ENCODE measurements at regions not wholly inside any gene's neighbourhood (a gene's known extent, or its start where the extent isn't known, plus 50 kb on each side); places are given as distances from the start of the nearest gene placed in this dataset.
"Not testable (repeated sequence)": the region's sequence is repeated elsewhere in the genome, so short reads cannot be mapped to it uniquely, and the experiment has no call there.

GRCh38 chr1:95627244-95627643 lies 393.2 kb downstream of the RWDD3 start:
- DNase-seq = peak; percentile 1

GRCh38 chr1:95631695-95632094 lies 397.7 kb downstream of the RWDD3 start:
- DNase-seq = no peak

GRCh38 chr1:95635811-95636210 lies 401.8 kb downstream of the RWDD3 start:
- DNase-seq = no peak

- DNase-seq = no peak
Measured at GRCh38 chr1:95636897-95637296, 402.9 kb downstream of the RWDD3 start.

- DNase-seq = no peak
Measured at GRCh38 chr1:95640746-95641145, 406.7 kb downstream of the RWDD3 start.

- DNase-seq = no peak
Measured at GRCh38 chr1:95641386-95641785, 407.4 kb downstream of the RWDD3 start.

GRCh38 chr1:95642035-95642434 lies 408.0 kb downstream of the RWDD3 start:
- DNase-seq = no peak

- no peak for DNase-seq
Measured at GRCh38 chr1:95643071-95643470, 409.1 kb downstream of the RWDD3 start.

- DNase-seq = not testable (repeated sequence)
Measured at GRCh38 chr1:95645126-95645525, 411.1 kb downstream of the RWDD3 start.

- no peak for DNase-seq
Measured at GRCh38 chr1:95650631-95651030, 416.6 kb downstream of the RWDD3 start.

GRCh38 chr1:95652423-95652965 lies 418.5 kb downstream of the RWDD3 start:
- no peak for DNase-seq

- no peak for DNase-seq
Measured at GRCh38 chr1:95653618-95654017, 419.6 kb downstream of the RWDD3 start.

GRCh38 chr1:95655321-95656020 lies 421.5 kb downstream of the RWDD3 start:
- DNase-seq = no peak

GRCh38 chr1:95657248-95657647 lies 423.2 kb downstream of the RWDD3 start:
- no peak for DNase-seq

- no peak for DNase-seq
Measured at GRCh38 chr1:95659166-95659565, 425.2 kb downstream of the RWDD3 start.

- no peak for DNase-seq
Measured at GRCh38 chr1:95659588-95659987, 425.6 kb downstream of the RWDD3 start.

- no peak for DNase-seq
Measured at GRCh38 chr1:95660736-95661135, 426.7 kb downstream of the RWDD3 start.

GRCh38 chr1:95663530-95663929 lies 429.5 kb downstream of the RWDD3 start:
- DNase-seq = not testable (repeated sequence)

GRCh38 chr1:95668165-95668564 lies 434.2 kb downstream of the RWDD3 start:
- DNase-seq = no peak

GRCh38 chr1:95669638-95670037 lies 435.6 kb downstream of the RWDD3 start:
- not testable (repeated sequence) for DNase-seq

- no peak for DNase-seq
Measured at GRCh38 chr1:95671098-95671497, 437.1 kb downstream of the RWDD3 start.

- no peak for DNase-seq
Measured at GRCh38 chr1:95679262-95679661, 445.3 kb downstream of the RWDD3 start.

- no peak for DNase-seq
Measured at GRCh38 chr1:95685081-95685480, 451.1 kb downstream of the RWDD3 start.

- DNase-seq = no peak
Measured at GRCh38 chr1:95686217-95686616, 452.2 kb downstream of the RWDD3 start.
